ENCODE measurements at regions not wholly inside any gene's neighbourhood (a gene's known extent, or its start where the extent isn't known, plus 50 kb on each side); places are given as distances from the start of the nearest gene placed in this dataset.

GRCh38 chr1:67605209-67605780 is 79.7 kb upstream of the GADD45A start:
- no peaks in the 10 kb centered on the region for H4K20me1 ChIP-seq (ENCODE audit: control insufficient read depth, insufficient read depth)
- ATAC-seq, result no peak; the same call in 2 of the 3 replicates
- no peak overlapping the region for H3K4me3 ChIP-seq
- H3K9ac ChIP-seq (ENCODE audit: control insufficient read depth, insufficient read depth, low read length), result no peak overlapping the region
- TF ChIP-seq MYC (IDR thresholded peaks at IDR 0.05; ENCODE audit: insufficient read depth, insufficient read length, insufficient replicate concordance, low read length, severe bottlenecking) (no peak), POLR2A (IDR thresholded peaks at IDR 0.05; ENCODE audit: low read depth, low read length) (no peak), IKZF1 (conservative IDR thresholded peaks at IDR 0.05) (no peak), NR2C1 (IDR thresholded peaks at IDR 0.05) (no peak), CHD2 (IDR thresholded peaks at IDR 0.05; ENCODE audit: borderline replicate concordance, low read depth, low read length) (no peak), GATAD2B (conservative IDR thresholded peaks at IDR 0.05; ENCODE audit: low read depth) (no peak), BMI1 (IDR thresholded peaks at IDR 0.05; ENCODE audit: borderline replicate concordance) (no peak), JUND (IDR thresholded peaks at IDR 0.05; ENCODE audit: low read depth, low read length) (no peak), RBBP5 (conservative IDR thresholded peaks at IDR 0.05) (no peak), ZBTB33 (IDR thresholded peaks at IDR 0.05) (no peak), ESRRA (IDR thresholded peaks at IDR 0.05; ENCODE audit: low read length) (no peak)
- no TSS peak for BruUV-seq (replicated peaks)
- H3K4me2 ChIP-seq (ENCODE audit: control insufficient read depth, insufficient read depth), result no peak overlapping the region
- H2AFZ ChIP-seq (ENCODE audit: control insufficient read depth, low read depth, low read length), result no peak overlapping the region; the same call in 1 of the 2 replicates
- intact Hi-C loops (cut with micrococcal nuclease; ENCODE audit: unreplicated experiment), result no loop called here
- no peaks in the 10 kb centered on the region for H3K79me2 ChIP-seq (ENCODE audit: control insufficient read depth, insufficient read depth, low read length)
- no peaks in the 10 kb centered on the region for H3K4me1 ChIP-seq (ENCODE audit: control insufficient read depth, insufficient read depth, low read length)
- DNase-seq (ENCODE audit: low read depth, low spot score), result no peak
- ChIA-PET CTCF (interaction anchor here (0.7 to 2.0 kb wide), 6 partner anchors 10 to 452 kb away, joined by 3 to 8 read pairs (median 4); no protein-coding TSS in a partner anchor), SMC1A (ENCODE audit: uncharacterized antibody, unreplicated experiment) (interaction anchor here (0.7 kb wide), 1 partner anchor 14 kb away, joined by 3 read pairs; no protein-coding TSS in a partner anchor), RAD21 (ENCODE audit: unreplicated experiment) (interaction anchor here (1.1 kb wide), 1 partner anchor 155 kb away, joined by 5 read pairs; no protein-coding TSS in a partner anchor), POLR2A (interaction anchor here (1.1 to 1.2 kb wide), 2 partner anchors 8 to 181 kb away, joined by 3 read pairs; no protein-coding TSS in a partner anchor)
- no peak overlapping the region for H3K27ac ChIP-seq (ENCODE audit: control insufficient read depth, insufficient read depth)
- H3K36me3 ChIP-seq (ENCODE audit: control insufficient read depth in 2 of 2, insufficient read depth in 2 of 2, low read length in 1 of 2), result no peaks in the 10 kb centered on the region
- WGBS (ENCODE audit: insufficient coverage, insufficient replicate concordance, low lambda C conversion rate, missing lambda C conversion rate), result 12% methylated on average over 7 of the region's 7 CpGs
- FAIRE-seq, result no peak
- in situ Hi-C loops (cut with MboI), result no loop called here
- no peaks in the 10 kb centered on the region for H3K9me3 ChIP-seq (replicated peaks; ENCODE audit: control insufficient read depth, insufficient read depth, low read length)
- H3K27me3 ChIP-seq (replicated peaks in 1 of 2; ENCODE audit: control insufficient read depth in 2 of 2, insufficient read depth in 2 of 2, low read length in 1 of 2), result no peaks in the 10 kb centered on the region

All from GM12878 (cell line).